HT1080 (cell line): ENCODE measurements at regions not wholly inside any gene's neighbourhood (a gene's known extent, or its start where the extent isn't known, plus 50 kb on each side); places are given as distances from the start of the nearest gene placed in this dataset.
"Not testable (repeated sequence)": the region's sequence is repeated elsewhere in the genome, so short reads cannot be mapped to it uniquely, and the experiment has no call there.

Source experiments
- DNase-seq: peaks from one replicate; pipeline ENCODE4 v3.0.0-alpha.2; 2015; ENCODE audit warnings: low read depth

DNA sequence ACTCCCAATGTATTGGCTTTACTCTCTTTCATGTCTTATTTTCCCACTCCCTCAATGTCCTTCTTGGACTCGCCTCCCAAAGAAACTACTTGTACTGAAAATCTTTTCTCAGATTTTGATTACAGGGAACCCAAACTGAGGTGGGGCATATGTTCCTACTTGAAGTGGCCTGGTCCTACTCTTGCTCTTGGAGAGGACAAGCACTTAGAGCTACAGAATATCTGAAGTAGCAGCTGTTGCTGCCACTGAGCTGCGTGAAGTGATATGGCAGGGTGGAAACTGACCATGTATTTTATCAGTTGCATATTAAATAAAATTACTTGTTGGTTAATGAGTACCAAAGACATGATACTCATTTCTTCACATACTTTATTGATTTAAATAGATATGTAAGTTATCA lies 129.5 kb downstream of the TSEN15 start:
- no peak for DNase-seq

DNA sequence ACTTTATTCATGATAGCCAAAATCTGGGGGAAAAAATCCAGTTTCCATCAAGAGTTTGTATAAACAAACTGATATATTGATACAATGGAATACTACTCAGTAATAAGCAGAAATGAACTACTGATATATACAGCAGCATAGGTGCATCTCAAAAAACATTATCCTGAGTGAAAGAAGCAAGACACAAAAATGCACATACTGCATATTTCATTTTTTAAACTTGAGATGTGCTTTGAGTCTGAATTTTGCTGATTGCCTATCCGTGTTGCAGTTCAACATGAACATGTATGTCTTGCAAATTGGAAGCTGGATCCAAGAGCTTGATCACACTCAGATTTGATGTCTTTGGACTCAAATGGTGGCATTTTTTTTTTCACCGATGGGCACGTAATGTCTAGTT lies 132.4 kb downstream of the TSEN15 start:
- no peak for DNase-seq

DNA sequence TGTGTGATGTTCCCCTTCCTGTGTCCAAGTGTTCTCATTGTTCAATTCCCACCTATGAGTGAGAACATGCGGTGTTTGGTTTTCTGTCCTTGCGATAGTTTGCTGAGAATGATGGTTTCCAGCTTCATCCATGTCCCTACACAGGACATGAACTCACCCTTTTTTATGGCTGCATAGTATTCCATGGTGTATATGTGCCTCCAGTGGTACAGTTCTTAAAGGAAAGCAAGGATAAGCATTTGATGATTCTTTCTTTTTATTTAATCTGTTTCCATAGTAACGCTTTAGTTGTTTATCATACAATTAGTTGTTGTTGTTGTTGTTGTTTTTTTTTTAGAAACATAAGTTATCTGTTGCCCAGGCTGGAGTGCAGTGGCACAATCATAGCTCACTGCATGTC lies 133.1 kb downstream of the TSEN15 start:
- not testable (repeated sequence) for DNase-seq

DNA sequence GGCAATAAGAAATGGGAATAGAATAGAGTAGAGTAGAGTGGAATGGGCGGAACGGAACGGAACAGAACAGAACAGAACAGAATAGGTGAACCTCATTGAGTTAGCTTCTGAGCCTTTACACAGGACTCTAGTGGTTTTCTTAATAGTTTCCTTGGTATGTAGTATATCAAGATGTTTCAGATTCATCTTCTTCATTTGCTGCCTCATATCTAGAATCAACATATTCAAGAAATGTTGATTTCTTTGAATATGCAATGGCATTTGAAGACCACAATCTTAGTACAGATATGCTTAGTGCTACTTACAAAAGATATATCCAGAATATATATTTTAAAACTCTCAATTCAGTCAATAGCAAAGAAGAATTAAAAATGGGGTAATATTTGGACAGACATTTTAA lies 133.8 kb downstream of the TSEN15 start:
- no peak for DNase-seq

DNA sequence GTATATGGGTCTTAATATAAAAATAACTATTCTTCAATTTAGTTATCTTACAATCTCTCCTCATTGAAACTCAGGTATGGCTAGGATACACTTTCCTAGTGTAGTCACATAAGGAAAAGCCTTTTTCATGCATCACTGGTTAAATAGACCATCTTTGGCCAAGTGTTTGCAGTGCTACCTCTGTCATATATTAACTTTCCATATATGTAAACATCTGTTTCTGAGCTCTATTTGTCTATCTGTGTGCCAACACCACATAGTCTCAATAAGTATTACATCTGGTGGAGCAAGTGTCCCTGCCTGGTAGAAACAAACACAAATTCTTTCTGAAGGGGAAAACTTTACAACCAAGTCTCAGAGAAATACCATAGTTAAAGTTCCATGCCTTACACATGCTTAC lies 134.6 kb downstream of the TSEN15 start:
- no peak for DNase-seq

DNA sequence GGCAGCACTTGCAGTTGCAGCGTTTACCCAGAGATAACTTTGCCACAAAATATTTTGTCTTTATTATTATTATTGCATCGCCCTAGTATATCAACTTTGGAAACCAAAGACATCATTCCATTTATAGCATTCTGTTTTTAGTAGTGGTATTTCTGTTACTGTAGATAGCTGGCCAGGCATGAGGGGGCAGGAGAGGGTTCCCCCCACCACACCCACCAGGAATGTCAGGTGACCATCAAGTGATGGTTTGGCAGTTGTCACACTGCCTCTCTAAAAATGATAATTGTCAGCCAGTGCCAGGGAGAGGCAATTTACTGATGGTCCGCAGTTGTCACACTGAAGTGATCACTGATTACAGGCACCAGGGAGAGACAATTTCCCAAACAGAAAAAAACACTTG lies 135.6 kb downstream of the TSEN15 start:
- DNase-seq: no peak

DNA sequence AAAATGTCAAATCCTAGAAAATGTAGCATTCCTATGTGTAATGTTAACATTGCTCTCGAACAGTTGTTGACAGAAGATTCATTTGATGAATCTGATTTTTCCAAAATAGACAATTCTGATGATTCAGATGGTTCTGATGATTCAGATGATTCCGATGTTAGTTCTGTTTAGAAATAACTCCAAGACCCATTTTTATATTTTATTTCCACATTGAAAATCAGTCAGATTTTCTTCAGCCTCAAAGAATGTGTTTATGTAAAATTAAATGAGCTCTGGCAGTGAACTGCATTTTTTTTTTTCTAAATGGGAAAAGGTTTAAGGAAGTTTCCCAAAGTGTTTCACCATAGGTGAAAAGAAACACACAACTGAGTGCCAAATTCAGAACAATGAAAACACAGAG lies 136.5 kb downstream of the TSEN15 start:
- no peak for DNase-seq

DNA sequence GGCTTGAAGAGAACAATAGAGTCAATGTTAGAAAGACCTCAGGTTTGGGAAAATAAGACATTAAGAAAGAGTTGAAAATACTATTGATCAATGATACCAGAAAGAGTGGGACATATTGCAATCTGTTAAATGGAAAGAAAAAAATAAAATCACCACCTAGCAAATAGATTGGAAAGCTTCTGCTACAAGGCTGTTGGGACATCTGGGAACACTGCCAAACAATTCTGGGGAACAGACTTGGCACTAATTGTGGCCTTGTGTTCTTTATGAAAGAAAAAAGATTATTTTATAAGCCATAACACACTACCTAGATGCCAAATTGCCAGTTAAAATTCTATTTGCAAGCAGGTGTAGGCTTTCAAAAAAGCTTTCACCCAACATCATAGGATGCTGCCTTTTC lies 137.8 kb downstream of the TSEN15 start:
- no peak for DNase-seq

DNA sequence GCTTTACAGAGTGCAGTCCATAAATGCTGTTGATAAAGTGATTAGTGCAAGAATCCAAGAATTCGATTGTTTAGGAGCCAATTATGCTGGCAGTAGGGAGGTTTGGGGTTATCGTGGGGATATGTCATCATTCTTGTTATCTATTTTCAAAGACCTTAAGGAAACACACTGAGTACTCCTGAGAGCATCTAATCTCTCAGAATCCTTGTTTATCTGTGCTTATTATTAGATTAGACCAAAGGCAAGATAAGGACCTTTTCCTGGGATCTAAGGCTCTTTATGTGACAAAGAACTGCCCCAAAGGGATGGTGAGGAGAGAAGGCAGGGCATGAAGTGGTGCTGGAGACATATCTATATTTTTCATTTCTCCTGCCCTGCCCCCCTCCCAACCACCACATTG lies 139.1 kb downstream of the TSEN15 start:
- DNase-seq: no peak

DNA sequence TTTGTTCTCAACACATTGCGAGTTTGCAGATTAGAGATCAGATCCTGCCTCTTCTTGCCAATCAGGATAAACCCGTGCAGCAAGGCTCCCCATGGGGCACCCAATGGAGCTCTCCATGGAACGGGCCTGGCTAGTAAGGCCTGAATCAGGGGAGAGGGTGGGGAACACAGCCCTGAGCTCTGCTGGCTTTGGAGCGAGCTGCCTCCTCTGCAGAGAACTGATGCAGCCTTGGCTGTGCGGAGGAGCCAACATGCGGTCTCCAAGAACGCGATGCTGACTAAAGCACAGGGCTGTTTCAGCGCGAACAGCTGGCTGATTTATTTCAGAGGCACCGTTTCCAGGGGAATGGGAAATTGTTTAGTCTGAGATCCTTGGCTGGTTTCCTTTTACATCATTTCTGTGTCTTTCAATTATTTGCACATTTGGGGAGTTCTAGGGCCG lies 139.7 kb downstream of the TSEN15 start:
- DNase-seq: no peak

DNA sequence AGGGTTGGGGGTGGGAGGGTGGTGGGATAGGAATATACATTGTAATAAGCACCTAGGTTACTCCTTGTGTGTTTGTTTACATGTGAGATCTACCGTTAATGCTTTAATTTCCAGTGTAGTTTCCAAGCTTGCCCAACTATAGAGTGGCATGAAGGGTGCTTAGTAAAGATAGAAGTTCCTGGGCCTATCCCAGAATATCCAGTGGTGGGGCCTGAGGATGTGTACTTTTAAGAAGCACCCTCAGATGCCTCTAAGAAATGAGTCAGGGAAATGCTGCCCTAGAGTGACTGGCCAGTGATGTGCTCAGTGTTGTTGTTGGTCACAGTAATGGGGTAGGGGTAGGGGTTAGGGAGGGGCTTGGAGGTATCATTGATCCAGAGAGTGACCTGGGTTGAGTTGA lies 141.3 kb downstream of the TSEN15 start:
- DNase-seq: no peak

DNA sequence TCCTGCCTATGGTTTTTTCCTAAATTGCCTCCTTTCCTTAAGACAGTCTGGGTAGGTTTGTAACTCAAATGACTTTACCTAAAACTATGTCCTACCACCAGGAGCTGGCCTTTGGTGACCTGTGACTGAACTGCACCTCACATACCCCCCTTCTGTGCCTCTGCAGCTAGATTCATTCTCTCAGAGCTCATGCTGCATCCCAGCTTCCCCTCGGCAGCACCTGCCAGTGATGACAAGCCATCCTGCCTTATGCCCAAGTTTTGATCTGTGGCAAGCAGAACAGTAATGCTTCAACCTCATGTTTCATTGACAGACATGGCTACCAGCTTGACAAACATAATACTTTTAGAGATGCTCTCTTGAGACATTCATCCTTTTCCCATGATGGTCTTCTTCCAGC lies 141.9 kb downstream of the TSEN15 start:
- DNase-seq: no peak

DNA sequence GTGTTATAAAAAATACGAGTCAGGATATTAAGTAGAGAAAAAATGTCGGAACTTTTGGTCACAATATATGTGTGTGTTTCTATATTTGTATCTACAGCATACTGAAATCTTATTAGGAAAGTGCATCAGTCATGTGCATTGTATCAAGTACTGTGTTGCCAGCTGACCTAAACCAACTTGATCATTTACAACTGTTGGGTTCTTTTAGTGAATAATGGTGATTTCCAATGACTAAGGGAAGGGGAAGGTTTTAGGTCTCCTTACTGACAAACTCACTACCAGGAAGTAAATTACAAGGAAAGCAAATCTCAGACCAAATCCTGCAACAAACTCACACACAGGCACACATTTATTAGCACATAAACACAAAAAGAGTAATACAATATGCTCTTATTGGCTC lies 142.7 kb downstream of the TSEN15 start:
- DNase-seq: no peak

DNA sequence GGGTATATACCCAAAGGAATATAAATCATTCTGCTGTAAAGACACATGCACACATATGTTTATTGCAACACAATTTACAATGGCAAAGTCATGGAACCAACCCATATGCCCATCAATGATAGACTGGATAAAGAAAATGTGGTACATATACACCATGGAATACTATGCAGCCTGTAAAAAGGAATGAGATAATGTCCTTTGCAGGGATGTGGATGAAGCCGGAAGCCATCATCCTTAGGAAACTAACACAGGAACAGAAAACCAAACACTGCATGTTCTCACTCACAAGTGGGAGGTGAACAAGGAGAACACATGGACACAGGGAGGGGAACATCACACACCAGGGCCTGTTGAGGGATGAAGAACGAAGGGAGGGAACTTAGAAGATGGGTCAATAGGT lies 144.2 kb downstream of the TSEN15 start:
- not testable (repeated sequence) for DNase-seq

DNA sequence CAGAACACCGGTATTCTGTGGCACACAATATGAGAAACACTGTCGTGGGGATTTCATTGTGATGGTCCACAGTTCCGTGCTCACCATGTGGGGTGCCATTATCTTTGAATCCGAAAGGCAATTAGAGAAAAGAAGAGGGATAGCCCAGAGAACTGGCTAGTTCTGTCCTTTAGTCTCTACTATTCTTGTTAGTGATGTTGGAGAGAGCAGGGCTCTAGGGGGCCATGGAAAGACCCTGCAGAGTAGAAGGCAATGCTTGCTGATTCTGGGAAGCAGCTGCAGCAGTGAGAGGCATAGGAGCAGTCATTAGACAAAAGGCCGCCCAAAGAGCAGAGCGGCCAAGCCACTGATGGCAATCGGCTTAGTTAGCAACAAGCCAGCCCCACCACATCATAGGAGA lies 146.3 kb downstream of the TSEN15 start:
- no peak for DNase-seq

DNA sequence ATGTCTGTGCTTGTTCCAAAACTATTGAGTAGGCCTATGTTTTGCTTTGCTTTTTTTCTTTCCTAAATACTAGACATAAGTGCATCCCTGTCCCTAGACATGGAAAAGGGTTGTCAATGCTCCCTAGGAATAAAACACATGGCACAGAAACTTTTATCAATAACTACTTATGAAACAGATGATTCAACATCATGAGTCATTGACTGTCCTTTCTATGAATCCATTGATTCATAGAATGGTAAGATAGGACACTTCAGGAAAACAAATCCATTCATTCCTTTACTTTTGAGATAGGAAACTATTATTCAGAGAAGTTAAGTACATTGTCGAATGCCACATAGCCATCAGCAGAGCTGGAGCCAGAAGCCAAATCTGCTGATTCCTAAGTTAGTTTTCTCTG lies 147.5 kb downstream of the TSEN15 start:
- no peak for DNase-seq

DNA sequence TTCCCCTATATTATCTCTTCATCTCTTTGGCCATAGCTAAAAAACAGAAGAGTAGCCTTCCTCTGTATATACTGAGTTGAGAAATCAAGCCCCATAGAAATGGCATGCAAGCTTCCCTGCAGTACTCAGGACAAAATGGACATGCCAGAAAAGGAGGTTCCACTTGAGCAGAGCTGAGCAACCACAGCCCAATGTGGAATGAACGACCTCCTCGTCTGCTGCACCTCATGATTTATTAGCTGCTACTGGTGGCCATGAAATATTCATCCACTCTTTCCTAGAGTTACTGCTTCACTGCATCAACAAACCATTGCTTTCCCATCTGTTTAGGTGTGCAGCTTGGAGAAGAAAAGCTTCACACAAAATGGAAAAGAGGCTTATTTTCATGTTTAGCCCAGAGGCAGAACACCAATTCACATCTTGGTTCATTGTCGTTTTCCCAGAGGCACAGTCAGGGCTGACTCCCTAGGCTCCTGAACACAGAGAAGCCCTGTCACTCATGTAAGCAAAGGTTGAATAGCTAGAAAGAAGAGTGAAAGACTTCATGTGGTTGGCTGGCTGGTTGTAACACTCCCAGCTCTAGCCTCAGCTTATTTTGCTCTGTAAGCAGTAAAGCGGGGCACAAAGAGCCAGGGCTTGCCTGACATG lies 148.0 kb downstream of the TSEN15 start:
- DNase-seq: no peak

DNA sequence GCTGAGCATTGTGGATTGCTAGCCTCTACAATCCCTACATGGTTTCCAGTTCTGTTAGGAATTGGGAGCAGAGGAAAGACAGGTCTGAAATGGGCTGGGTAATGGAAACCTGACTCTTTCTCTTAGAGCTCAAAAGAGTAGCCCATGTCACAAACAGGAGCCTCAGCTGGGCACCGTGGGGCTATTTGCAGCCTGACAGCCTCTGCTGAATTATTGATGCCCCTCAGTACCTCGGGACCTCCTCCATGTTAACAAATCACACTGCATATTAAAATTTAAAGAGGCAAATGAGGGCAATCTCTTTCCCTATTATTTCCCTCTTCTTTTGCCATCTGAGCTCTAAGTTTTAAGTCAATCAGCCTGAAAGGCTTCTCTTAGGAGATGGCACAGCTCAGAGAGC lies 157.1 kb downstream of the TSEN15 start:
- DNase-seq: no peak

DNA sequence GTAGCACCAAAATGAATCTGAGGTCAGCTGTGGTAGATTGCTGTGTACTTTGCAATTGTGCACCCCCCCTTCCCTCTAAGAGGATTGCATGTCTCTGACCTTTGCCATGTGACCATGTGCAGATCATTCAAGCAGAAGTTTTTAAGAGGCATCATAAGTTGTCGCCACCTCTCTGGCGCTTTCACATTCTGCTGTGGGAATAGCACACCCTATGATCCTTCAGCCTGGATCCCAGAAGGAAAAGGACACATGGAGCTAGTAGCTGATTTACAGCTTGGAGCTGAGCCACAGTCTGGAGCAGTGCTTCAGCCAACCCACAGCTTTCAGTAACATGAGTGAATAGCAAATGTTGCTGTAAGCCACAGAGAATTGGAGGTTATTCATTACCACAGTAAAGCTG lies 158.5 kb downstream of the TSEN15 start:
- DNase-seq: no peak

DNA sequence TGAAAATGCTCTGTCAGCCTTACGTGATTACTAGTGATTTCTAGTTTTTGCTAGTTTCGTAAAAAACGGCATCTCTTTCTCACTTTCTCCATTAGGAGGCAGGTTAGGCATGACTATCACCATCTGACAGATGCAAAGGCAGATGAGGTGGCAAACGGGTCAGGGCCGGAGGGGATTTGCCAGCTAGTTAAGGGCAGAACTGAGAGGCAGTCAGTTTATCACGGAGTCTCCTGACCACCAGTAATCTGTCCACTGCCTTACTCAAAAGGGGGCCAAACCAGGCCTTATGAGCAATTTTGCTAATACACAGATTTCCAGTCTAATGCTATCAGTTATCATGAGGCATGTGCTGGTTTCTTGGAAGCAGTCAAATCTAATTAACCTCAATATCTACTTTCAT lies 159.3 kb downstream of the TSEN15 start:
- DNase-seq: no peak

DNA sequence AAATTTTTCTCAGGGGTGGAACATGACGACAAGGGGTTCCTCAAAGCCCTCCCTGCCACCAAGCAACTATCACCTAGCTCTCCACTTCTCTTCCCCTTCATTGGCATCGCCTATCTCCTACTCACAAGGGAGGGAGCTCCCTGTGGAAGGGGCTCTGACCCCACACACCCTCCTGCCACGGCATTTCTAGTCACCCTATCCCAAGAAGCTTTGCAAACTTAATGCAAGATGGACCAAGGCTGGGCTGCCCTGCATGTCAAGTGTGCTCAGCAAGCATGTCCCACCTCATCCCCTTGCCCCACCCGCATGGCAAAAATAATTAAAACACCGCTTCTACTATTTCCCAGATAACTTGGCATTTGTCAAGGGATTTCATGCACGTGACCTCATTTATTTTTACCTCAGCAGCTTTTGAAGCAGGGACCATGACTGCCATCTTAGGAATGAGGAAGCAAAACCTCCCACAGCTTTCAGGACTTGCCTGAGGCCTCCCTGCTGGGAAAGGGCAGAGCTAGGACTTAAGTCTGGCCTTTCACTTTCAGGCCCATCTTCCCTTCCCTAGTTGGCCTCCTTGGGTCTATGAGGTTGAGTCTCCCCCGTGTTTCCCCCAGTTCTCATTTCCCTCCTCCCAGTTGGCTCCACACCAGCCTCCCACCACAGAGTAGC lies 161.3 kb downstream of the TSEN15 start:
- peak; percentile 66 for DNase-seq

DNA sequence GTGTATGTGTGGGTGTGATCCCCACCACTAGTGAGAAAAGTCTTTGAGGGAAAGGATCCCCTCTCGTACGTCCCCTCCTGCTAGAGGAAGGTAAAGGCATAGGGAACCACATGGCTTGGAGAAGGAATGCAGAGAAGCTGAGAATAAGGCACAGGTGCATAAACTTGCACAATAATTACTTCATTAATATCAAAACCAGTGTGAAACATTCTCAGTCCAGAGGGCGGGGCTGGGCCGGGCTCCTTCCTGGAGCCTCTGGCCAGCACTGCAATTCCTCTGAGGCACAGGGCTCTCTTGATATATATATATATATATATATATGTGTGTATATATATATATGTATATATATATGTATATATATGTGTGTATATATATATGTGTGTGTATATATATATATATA lies 162.6 kb downstream of the TSEN15 start:
- no peak for DNase-seq

DNA sequence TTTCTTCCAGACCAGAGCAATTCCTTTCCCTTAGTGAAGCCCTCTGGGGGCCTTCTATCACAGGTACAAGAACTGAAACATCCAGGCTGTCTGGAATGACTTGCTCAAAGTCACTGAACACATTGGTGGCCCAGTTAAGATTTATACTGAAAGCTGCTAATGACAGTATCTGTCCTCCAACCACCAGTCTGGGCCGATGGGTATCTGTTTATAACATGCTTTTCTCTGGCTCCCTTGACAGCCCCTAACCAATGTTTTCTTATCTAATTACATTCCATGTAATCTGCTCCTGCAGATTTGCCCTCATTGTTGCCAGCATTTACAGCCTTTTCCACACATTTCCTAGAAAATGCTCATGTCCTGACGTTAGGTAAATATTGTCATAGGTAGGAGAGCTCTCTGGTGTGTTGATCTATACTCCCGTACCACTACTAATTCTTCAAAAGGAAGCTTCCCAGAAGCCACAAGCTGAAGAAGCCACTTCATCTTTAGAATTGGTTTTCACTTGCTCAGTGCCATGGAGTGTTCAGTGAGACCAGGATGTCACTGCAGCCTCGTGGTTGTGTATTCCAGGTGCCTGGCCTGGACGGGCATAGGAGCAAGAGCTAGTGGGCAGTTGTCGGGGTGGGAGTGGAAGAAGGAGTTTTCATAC lies 163.9 kb downstream of the TSEN15 start:
- DNase-seq: no peak
